Endothelial cell of umbilical vein (primary cell): ENCODE measurements at regions not wholly inside any gene's neighbourhood (a gene's known extent, or its start where the extent isn't known, plus 50 kb on each side); places are given as distances from the start of the nearest gene placed in this dataset.

Experiments
- BruUV-seq: library from RNA; stranded (reverse); fragments of 400-500 nt; replicated peaks from 2 replicates; lab custom pipeline; 2021; lab: Mats Ljungman, UMichigan
- CTCF ChIA-PET: fragments of 300-600, 350-600 bp; sonication (Branson Sonifier 250); formaldehyde crosslinking; loops from one replicate; lab custom pipeline; 2021; ENCODE audit warnings: antibody characterized with exemption, inconsistent platforms; lab: Charles Lee
- POLR2A ChIA-PET: fragments of 300-600, 350-600 bp; sonication (Branson Sonifier 250); formaldehyde crosslinking; loops from one replicate; lab custom pipeline; 2021; ENCODE audit warnings: antibody characterized with exemption, inconsistent platforms; lab: Charles Lee
- DNase-seq: peaks from one replicate; pipeline ENCODE4 v3.0.0-alpha.2; 2011; ENCODE audit warnings: low read depth, low spot score
- FAIRE-seq: peaks from 2 replicates; lab custom pipeline; 2011; peaks lifted over from hg19 to GRCh38; lab: Jason Lieb, UNC
- H2AFZ ChIP-seq: 2 replicates; pipeline ENCODE4 v1.6.0; 2012; ENCODE audit warnings: low read depth, low read length, control low read depth, inconsistent platforms
- H3K27ac ChIP-seq: 2 replicates; pipeline ENCODE4 v1.5.1; 2011; ENCODE audit warnings: low read depth, mild to moderate bottlenecking, control low read depth, low read length, moderate library complexity; ENCODE audit not compliant: insufficient read depth
- H3K27me3 ChIP-seq, 2 experiments: 2 replicates each; pipeline versions ENCODE4 v1.6.0 to v1.6.1; 2011; ENCODE audit warnings: low read length in 2 of 2, mixed read lengths in 1 of 2; ENCODE audit not compliant: control insufficient read depth in 2 of 2, insufficient read depth in 2 of 2
- H3K36me3 ChIP-seq, 2 experiments: 2 replicates in 1 of 2; 3 replicates in 1 of 2; pipeline ENCODE4 v1.5.1; 2011; ENCODE audit warnings: low read length in 2 of 2, mild to moderate bottlenecking in 1 of 2, moderate library complexity in 1 of 2; ENCODE audit not compliant: control insufficient read depth in 2 of 2, insufficient read depth in 2 of 2; ENCODE audit errors: extremely low read depth in 1 of 2
- H3K4me1 ChIP-seq: 3 replicates; pipeline ENCODE4 v1.5.1; 2011; ENCODE audit warnings: mild to moderate bottlenecking, low read length; ENCODE audit not compliant: control insufficient read depth, insufficient read depth; ENCODE audit errors: extremely low read depth
- H3K4me2 ChIP-seq: 2 replicates; pipeline ENCODE4 v1.6.1; 2011; ENCODE audit warnings: low read length, control low read depth, mixed read lengths; ENCODE audit not compliant: insufficient read depth
- H3K4me3 ChIP-seq, 3 experiments: fragments of 200-600 bp in 1 of 3; sonication (generic), shearing (Covaris generic) in 1 of 3; replicated peaks in 1 of 3; 2 replicates each; pipeline ENCODE4 v1.5.1; 2011 to 2016; ENCODE audit warnings: control low read depth in 3 of 3, low read length in 3 of 3, mild to moderate bottlenecking in 2 of 3, inconsistent platforms in 1 of 3, low read depth in 1 of 3, moderate library complexity in 1 of 3; ENCODE audit not compliant: insufficient read depth in 1 of 3
- H3K79me2 ChIP-seq: 2 replicates; pipeline ENCODE4 v1.6.0; 2012; ENCODE audit warnings: low read length, inconsistent platforms; ENCODE audit not compliant: control insufficient read depth, insufficient read depth
- H3K9ac ChIP-seq: replicated peaks from 2 replicates; pipeline ENCODE3; 2011; ENCODE audit warnings: low read length, control low read depth; ENCODE audit not compliant: insufficient read depth; ENCODE audit errors: extremely low read depth
- H3K9me1 ChIP-seq: replicated peaks from 3 replicates; pipeline ENCODE4 v1.6.0; 2011; ENCODE audit warnings: mild to moderate bottlenecking, low read length; ENCODE audit not compliant: control insufficient read depth, insufficient read depth; ENCODE audit errors: extremely low read depth
- H3K9me3 ChIP-seq: replicated peaks from 2 replicates; pipeline ENCODE4 v1.5.1; 2012; ENCODE audit warnings: low read length, inconsistent platforms; ENCODE audit not compliant: control insufficient read depth, insufficient read depth
- H4K20me1 ChIP-seq: replicated peaks from 2 replicates; pipeline ENCODE3; 2011; ENCODE audit warnings: mild to moderate bottlenecking, low read length; ENCODE audit not compliant: control insufficient read depth, insufficient read depth; ENCODE audit errors: extremely low read depth
- CTCF ChIP-seq, 2 donors: IDR thresholded peaks; 1 replicate in 1 of 2; 2 replicates in 1 of 2; pipeline ENCODE4 v1.5.1; 2011; ENCODE audit warnings: low read length in 2 of 2, mild to moderate bottlenecking in 2 of 2, moderate library complexity in 2 of 2, control low read depth in 1 of 2, inconsistent platforms in 1 of 2, low read depth in 1 of 2; ENCODE audit not compliant: insufficient read depth in 1 of 2; ENCODE audit errors: extremely low read depth in 1 of 2
- EZH2 ChIP-seq: IDR thresholded peaks from 2 replicates; pipeline ENCODE4 v1.6.1; 2012; ENCODE audit warnings: borderline replicate concordance, low read depth, mild to moderate bottlenecking, moderate library complexity, low read length, inconsistent platforms; ENCODE audit not compliant: severe bottlenecking
- FOS ChIP-seq: IDR thresholded peaks from 2 replicates; pipeline ENCODE4 v1.6.1; 2011; ENCODE audit warnings: mild to moderate bottlenecking, low read length, moderate library complexity, borderline replicate concordance; ENCODE audit not compliant: insufficient read depth
- GATA2 ChIP-seq: IDR thresholded peaks from 2 replicates; pipeline ENCODE4 v1.7.0; 2011; ENCODE audit warnings: low read depth, mild to moderate bottlenecking, moderate library complexity, mixed read lengths, low read length; ENCODE audit not compliant: insufficient read length, insufficient read depth
- JUN ChIP-seq: IDR thresholded peaks from 2 replicates; pipeline ENCODE4 v1.6.1; 2011; ENCODE audit warnings: borderline replicate concordance, low read depth; ENCODE audit not compliant: insufficient read length, insufficient read depth
- MAX ChIP-seq: IDR thresholded peaks from 2 replicates; pipeline ENCODE4 v1.6.1; 2011; ENCODE audit not compliant: insufficient read depth, insufficient read length
- MYC ChIP-seq: IDR thresholded peaks from one replicate; pipeline ENCODE4 v1.6.1; 2011; ENCODE audit warnings: mild to moderate bottlenecking, low read depth, low read length
- POLR2A ChIP-seq: IDR thresholded peaks from 2 replicates; pipeline ENCODE4 v1.6.1; 2012; ENCODE audit warnings: low read depth, mild to moderate bottlenecking, control low read depth, low read length
- POLR2AphosphoS5 ChIP-seq: IDR thresholded peaks from 2 replicates; pipeline ENCODE4 v1.6.1; 2012; ENCODE audit warnings: low read depth, mild to moderate bottlenecking, control low read depth, low read length, moderate library complexity; ENCODE audit not compliant: insufficient read depth
- dilution Hi-C: fragments of 300-500 bp; cut with MboI; formaldehyde crosslinking; loops from one replicate; pipeline ENCODE4 v1.15.0; 2019; ENCODE audit warnings: low sequenced_read_pairs; ENCODE audit not compliant: extremely low pct_ligation_motif_present
- intact Hi-C: fragments of 100-400 bp; cut with micrococcal nuclease; formaldehyde crosslinking; loops from one replicate; pipeline ENCODE4 v1.10.0; 2022

GRCh38 chr9:26426551-26427131 lies 466.0 kb downstream of the CAAP1 start:
- TF ChIP-seq MYC (no peak), GATA2 (no peak), FOS (no peak), POLR2AphosphoS5 (no peak), POLR2A (no peak), JUN (no peak), MAX (no peak), EZH2 (no peak), CTCF (IDR thresholded peaks at IDR 0.05; ENCODE audit: extremely low read depth in 1 of 2, insufficient read depth in 1 of 2, low read depth in 1 of 2, low read length in 2 of 2) (no peak)
- ChIA-PET CTCF (no interaction called here), POLR2A (no interaction called here)

More at GRCh38 chr9:26426551-26427131, 466.0 kb downstream of the CAAP1 start:
- Histone ChIP-seq H3K4me2 (no peak overlapping the region), H3K9ac (no peak overlapping the region), H3K27me3 (no peaks in the 10 kb centered on the region), H3K27ac (no peak overlapping the region), H3K36me3 (no peaks in the 10 kb centered on the region), H3K4me3 (no peak overlapping the region), H2AFZ (no peak overlapping the region), H3K9me1 (no peaks in the 10 kb centered on the region), H3K4me1 (no peaks in the 10 kb centered on the region), H3K9me3 (no peaks in the 10 kb centered on the region), H4K20me1 (no peaks in the 10 kb centered on the region), H3K79me2 (no peaks in the 10 kb centered on the region)
- intact Hi-C loops, result no loop called here
- BruUV-seq, result no TSS peak
- dilution Hi-C loops, result no loop called here
- no peak for DNase-seq
- FAIRE-seq, result no peak
